Fibroblast of skin of left quadriceps (primary cell): ENCODE measurements at regions not wholly inside any gene's neighbourhood (a gene's known extent, or its start where the extent isn't known, plus 50 kb on each side); places are given as distances from the start of the nearest gene placed in this dataset.

Experiments
- DNase-seq, 2 experiments: peaks; one replicate each; pipeline ENCODE4 v3.0.0-alpha.2; 2013; ENCODE audit warnings: low read depth in 2 of 2

- no peak for DNase-seq
These were observed 135.3 kb upstream of the KCNG1 start for GRCh38 chr20:51158226-51158625.

- peak; percentile 38 to 39 for DNase-seq
These were observed 133.4 kb upstream of the KCNG1 start for GRCh38 chr20:51156041-51156982.

GRCh38 chr20:51154708-51155690 is 132.1 kb upstream of the KCNG1 start:
- DNase-seq = no peak

- DNase-seq = no peak
These were observed 131.2 kb upstream of the KCNG1 start for GRCh38 chr20:51153867-51154707.

- DNase-seq = no peak
These were observed 126.0 kb upstream of the KCNG1 start for GRCh38 chr20:51148941-51149340.

- DNase-seq = no peak
These were observed 121.6 kb upstream of the KCNG1 start for GRCh38 chr20:51144476-51144875.

- DNase-seq = no peak
These were observed 120.7 kb upstream of the KCNG1 start for GRCh38 chr20:51143652-51144051.

GRCh38 chr20:51142448-51142847 is 119.5 kb upstream of the KCNG1 start:
- no peak for DNase-seq

- no peak for DNase-seq
These were observed 117.8 kb upstream of the KCNG1 start for GRCh38 chr20:51140671-51141070.

- DNase-seq = no peak
These were observed 117.0 kb upstream of the KCNG1 start for GRCh38 chr20:51139891-51140290.

- DNase-seq = no peak
These were observed 115.7 kb upstream of the KCNG1 start for GRCh38 chr20:51138576-51138975.

- DNase-seq = no peak
These were observed 114.6 kb upstream of the KCNG1 start for GRCh38 chr20:51137461-51137860.

GRCh38 chr20:51135926-51136715 is 113.2 kb upstream of the KCNG1 start:
- no peak for DNase-seq

- DNase-seq = no peak
These were observed 111.5 kb upstream of the KCNG1 start for GRCh38 chr20:51134405-51134804.

- DNase-seq = no peak
These were observed 109.4 kb upstream of the KCNG1 start for GRCh38 chr20:51132279-51132678.

- DNase-seq = no peak
These were observed 108.9 kb upstream of the KCNG1 start for GRCh38 chr20:51131811-51132210.

GRCh38 chr20:51129147-51129776 is 106.4 kb upstream of the KCNG1 start:
- no peak for DNase-seq

- DNase-seq = peak; percentile 63 to 66
These were observed 105.3 kb upstream of the KCNG1 start for GRCh38 chr20:51128198-51128597.

- DNase-seq = no peak
These were observed 104.8 kb upstream of the KCNG1 start for GRCh38 chr20:51127713-51128112.

- DNase-seq = no peak
These were observed 103.4 kb upstream of the KCNG1 start for GRCh38 chr20:51126337-51126736.
